ENCODE measurements at regions not wholly inside any gene's neighbourhood (a gene's known extent, or its start where the extent isn't known, plus 50 kb on each side); places are given as distances from the start of the nearest gene placed in this dataset.

DNA sequence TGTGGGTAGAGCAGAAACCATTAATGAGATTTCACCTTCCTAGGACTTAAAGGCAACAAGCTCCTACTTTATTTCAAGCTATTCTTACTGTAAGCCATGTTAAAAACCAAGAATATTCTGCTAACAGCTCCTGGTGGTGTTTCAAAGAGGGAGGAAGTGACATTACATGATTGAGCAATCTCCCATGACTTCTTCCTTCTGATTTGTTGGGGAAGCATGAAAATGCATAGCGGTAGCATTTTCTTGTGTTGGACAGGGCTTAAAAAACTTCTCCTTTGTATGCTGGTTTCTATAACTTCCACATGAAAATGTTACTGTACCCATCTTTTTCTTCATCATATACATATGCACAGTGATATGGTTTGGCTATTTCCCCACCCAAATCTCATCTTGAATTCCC lies 297.0 kb upstream of the SNX7 start:
- no peaks in the 10 kb centered on the region for H3K4me1 Mint-ChIP-seq
- H3K27ac Mint-ChIP-seq, result no peak overlapping the region
- no peaks in the 10 kb centered on the region for H3K27me3 Mint-ChIP-seq
- H3K36me3 Mint-ChIP-seq, result no peaks in the 10 kb centered on the region
- H3K9me3 Mint-ChIP-seq, result peaks cover 2 to 13% (median 5%) of the 10 kb centered on the region in 3 donors
- H3K4me3 Mint-ChIP-seq, result no peak overlapping the region

DNA sequence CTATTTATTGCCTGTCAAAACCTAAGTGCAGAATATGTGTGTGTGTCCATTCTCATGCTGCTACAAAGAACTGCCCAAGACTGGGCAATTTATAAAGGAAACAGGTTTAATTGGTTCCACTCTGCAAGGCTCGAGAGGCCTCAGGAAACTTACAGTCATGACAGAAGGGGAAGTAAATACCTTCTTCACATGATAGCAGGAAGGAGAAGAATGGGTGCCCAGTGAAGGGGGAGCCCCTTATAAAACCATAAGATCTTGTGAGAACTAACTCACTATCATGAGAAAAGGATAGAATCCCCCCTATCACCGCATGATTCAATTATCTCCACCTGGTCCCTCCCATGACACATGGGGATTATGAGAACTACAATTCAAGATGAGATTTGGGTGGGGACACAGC lies 300.7 kb upstream of the SNX7 start:
- Mint-ChIP-seq H3K36me3 (no peaks in the 10 kb centered on the region), H3K27me3 (no peaks in the 10 kb centered on the region), H3K4me3 (no peak overlapping the region), H3K9me3 (peaks cover 2 to 11% (median 3%) of the 10 kb centered on the region in 3 donors), H3K4me1 (no peaks in the 10 kb centered on the region), H3K27ac (no peak overlapping the region)

DNA sequence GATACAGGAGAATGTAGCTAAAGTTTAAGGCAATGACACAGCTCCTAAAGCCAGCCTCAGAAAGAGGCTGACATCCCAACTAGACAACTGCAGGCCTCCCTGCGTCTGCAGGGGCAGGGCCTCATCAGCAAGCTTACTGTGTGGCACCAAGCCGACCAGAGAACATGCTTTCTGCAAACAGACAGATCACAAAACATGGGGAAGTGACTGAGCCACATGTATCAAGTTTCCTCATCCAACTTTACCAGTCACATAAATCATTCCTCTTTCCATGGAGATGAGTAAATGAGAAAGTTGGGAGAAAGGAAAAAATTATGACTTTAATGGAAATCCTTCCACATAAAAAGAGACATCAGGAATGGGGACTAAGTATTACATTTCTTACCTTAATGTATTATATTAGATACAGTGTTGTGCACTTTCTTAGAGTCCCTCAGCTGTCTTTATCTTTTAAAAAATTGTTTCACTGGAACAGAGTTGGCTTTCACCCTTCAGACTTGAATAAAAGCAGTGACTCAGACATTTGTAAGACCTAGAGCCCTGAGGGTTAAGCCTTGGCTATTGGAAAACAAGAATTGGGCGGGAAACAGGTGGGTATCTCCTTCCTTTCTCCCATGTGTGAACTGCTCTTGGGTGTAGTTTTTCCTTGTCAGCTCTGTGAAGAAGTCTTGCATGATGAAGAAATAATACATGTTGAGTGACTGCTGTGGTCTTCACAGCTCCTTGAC lies 305.7 kb upstream of the SNX7 start:
- H3K36me3 Mint-ChIP-seq, result no peaks in the 10 kb centered on the region
- no peaks in the 10 kb centered on the region for H3K4me1 Mint-ChIP-seq
- H3K27ac Mint-ChIP-seq, result no peak overlapping the region
- H3K9me3 Mint-ChIP-seq, result peaks cover 0 to 4% (median 0%) of the 10 kb centered on the region in 3 donors
- no peaks in the 10 kb centered on the region for H3K27me3 Mint-ChIP-seq
- peak overlapping the region in 1 of 4 donors; percentile 19 for H3K4me3 Mint-ChIP-seq

DNA sequence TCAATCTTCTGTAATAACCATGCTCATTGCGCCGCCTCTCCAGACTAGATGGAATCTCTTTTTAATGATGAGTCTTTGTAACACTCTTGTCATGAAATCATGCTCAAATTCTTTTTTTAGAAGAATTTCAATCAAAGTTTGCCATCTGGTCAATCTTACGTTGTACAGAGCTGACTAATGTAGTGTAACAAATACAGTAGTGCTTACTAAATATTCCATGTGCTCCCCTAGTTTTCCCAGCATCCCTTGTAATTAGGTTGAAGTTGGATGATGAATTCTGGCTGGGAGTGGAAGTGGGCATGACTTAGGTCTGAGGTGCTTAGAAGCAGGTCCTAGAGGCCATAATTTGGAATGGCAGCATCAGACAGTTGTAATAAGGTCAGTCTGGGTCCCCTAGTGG lies 309.1 kb upstream of the SNX7 start:
- H3K36me3 Mint-ChIP-seq, result no peaks in the 10 kb centered on the region
- peaks cover 0 to 3% (median 1%) of the 10 kb centered on the region in 3 donors for H3K9me3 Mint-ChIP-seq
- no peaks in the 10 kb centered on the region for H3K4me1 Mint-ChIP-seq
- no peak overlapping the region for H3K27ac Mint-ChIP-seq
- no peaks in the 10 kb centered on the region for H3K27me3 Mint-ChIP-seq
- no peak overlapping the region for H3K4me3 Mint-ChIP-seq

DNA sequence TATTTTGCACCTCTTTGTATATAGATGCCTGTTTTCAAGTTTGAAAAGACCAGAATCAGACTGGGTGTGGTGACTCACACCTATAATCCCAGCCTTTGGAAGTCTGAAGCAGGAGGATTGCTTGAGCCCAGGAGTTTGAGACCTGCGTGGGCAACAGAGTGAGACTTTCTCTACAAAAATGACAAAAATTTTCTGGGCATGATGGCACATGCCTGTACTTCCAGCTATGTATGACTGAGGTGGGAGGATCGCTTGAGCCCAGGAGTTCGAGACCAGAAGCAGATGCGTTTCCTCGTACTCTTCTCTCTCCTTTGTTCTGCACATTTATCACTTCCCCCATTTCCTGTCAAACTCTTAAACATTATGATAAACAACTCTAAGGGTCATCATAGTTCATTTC lies 310.0 kb upstream of the SNX7 start:
- H3K36me3 Mint-ChIP-seq, result no peaks in the 10 kb centered on the region
- peaks cover 0 to 3% (median 1%) of the 10 kb centered on the region in 3 donors for H3K9me3 Mint-ChIP-seq
- no peaks in the 10 kb centered on the region for H3K4me1 Mint-ChIP-seq
- no peak overlapping the region for H3K27ac Mint-ChIP-seq
- H3K4me3 Mint-ChIP-seq, result no peak overlapping the region
- H3K27me3 Mint-ChIP-seq, result no peaks in the 10 kb centered on the region

DNA sequence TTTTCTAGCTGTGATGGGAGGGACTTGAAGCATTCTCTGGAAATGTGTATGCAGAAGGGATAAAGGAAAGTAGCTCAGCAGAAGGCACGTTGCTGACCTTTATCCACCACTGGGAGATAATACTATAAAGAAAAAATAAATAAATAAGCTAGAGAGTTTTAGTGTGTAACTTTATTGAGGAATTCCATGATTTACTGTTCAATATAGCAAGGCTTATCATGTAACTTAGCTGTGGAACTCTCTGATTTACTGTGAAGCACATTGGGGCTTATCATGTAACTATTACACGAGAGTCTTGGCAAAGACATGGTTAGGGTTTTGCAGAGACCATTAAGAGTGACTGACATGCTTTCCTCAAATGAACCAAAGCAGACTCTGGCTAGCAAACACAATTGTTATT lies 316.1 kb upstream of the SNX7 start:
- no peaks in the 10 kb centered on the region for H3K36me3 Mint-ChIP-seq
- H3K9me3 Mint-ChIP-seq, result peaks cover 0 to 7% (median 4%) of the 10 kb centered on the region in 3 donors
- H3K27ac Mint-ChIP-seq, result no peak overlapping the region
- no peaks in the 10 kb centered on the region for H3K4me1 Mint-ChIP-seq
- H3K27me3 Mint-ChIP-seq, result no peaks in the 10 kb centered on the region
- H3K4me3 Mint-ChIP-seq, result no peak overlapping the region

DNA sequence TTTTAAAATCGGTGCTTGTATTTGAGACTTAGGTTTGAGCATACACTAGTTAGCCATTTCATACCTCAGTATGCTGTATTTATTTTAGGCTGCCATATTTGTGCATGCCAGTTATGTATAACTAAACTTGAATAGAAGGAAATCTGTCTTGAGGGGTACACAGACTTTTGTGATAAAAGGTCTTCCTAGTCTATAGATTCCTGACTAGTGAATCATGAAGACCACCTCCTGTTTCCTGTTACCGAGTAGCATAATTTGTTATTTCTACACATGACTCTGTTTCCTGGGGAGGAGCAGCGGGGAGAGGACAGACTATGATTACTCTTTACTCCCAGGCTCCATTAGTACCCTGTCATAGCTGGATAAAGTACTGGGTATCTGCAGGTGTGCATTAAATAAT lies 316.8 kb upstream of the SNX7 start:
- H3K27ac Mint-ChIP-seq, result no peak overlapping the region
- no peaks in the 10 kb centered on the region for H3K4me1 Mint-ChIP-seq
- no peaks in the 10 kb centered on the region for H3K27me3 Mint-ChIP-seq
- H3K9me3 Mint-ChIP-seq, result peaks cover 0 to 7% (median 4%) of the 10 kb centered on the region in 3 donors
- no peak overlapping the region for H3K4me3 Mint-ChIP-seq
- no peaks in the 10 kb centered on the region for H3K36me3 Mint-ChIP-seq

DNA sequence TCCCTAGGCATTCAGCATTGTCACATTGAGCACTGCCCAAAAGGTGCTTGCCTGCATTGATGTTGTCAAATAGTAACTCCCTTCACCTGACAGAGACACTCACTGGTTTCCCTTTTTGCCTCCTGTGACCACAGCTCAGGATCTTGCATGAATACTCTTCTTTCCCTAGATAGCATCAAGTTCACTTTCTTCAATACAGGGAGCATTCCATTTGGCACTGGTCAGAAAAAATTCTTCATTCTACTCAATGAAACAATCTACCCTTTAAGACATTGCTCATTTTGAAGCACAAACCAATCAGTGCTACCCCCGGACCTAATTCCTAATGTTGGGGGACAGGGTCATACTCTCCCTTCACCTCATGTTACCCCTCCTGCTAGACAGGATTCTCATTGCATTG lies 319.0 kb upstream of the SNX7 start:
- Mint-ChIP-seq H3K36me3 (no peaks in the 10 kb centered on the region), H3K9me3 (peaks cover 0 to 3% (median 2%) of the 10 kb centered on the region in 3 donors), H3K27ac (no peak overlapping the region), H3K27me3 (no peaks in the 10 kb centered on the region), H3K4me1 (no peaks in the 10 kb centered on the region), H3K4me3 (no peak overlapping the region)

DNA sequence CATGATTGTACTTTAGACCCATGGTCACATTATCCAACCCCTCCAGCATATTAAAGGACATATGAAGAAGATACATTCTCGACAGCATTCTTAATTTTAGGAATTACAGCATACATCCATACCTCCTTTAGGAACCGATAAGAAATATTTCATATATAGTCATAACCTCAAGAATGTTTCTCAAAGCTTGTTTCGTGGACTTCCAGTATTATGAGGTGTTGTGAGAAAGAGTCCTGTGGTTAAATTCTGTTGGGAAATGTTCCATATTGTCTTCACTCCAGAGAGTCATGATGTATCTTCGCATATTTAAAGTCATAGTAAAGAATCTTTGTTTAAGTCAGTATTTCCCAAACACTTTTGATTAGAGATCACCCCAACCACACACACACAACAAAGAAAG lies 321.0 kb upstream of the SNX7 start:
- no peak overlapping the region for H3K4me3 Mint-ChIP-seq
- H3K4me1 Mint-ChIP-seq, result no peaks in the 10 kb centered on the region
- peaks cover 0 to 7% (median 2%) of the 10 kb centered on the region in 3 donors for H3K9me3 Mint-ChIP-seq
- no peaks in the 10 kb centered on the region for H3K27me3 Mint-ChIP-seq
- H3K27ac Mint-ChIP-seq, result no peak overlapping the region
- H3K36me3 Mint-ChIP-seq, result no peaks in the 10 kb centered on the region

DNA sequence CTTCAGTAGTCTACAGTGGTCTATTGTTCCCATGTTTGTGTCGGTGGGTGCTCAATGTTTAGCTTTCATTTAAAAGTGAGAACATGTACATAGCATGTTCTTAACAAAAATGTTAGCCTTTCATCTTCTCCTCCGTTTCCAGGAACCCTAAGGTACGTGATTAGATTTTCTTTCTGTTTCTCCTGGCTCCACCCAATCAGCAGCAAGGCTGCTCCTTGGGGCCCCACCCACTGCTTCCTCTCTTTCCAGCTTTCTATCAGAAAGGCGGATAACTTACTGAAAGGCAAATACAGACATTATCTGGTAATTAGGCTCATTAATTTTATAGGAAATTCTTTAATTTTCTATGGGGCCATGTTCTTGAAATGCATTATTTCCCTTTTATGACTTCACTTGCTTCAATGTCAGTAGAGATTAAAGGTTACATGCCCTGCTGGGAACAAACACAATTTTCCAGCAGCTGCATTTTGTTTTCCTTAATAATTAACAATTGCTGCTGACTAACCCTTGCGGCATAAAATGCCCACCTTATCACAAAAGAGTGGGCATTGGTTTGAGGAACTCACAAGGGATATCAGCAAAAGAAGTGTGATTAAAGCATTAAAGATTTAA lies 324.9 kb upstream of the SNX7 start:
- Mint-ChIP-seq H3K9me3 (peaks cover 0 to 7% (median 0%) of the 10 kb centered on the region in 3 donors), H3K4me3 (no peak overlapping the region), H3K4me1 (no peaks in the 10 kb centered on the region), H3K27me3 (no peaks in the 10 kb centered on the region), H3K27ac (no peak overlapping the region), H3K36me3 (no peaks in the 10 kb centered on the region)

DNA sequence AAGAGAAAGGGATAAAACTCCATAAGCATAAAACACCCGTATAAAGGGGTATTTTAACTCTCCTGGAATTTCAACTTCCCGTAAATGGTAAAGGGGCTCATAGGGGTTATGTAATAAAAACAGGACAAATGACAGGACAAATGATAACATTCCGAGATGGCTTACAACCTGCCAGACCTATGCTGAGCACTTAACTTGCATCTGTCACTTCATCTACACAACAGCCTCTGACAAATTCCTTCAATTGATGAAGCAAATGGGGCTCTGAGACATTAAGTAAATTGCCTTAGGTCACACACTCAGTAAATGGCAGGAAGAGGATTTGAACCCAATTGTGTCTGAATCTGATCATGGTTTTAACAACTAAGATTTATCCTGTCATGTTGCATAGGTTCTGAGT lies 327.6 kb upstream of the SNX7 start:
- peaks cover 0 to 3% (median 0%) of the 10 kb centered on the region in 3 donors for H3K9me3 Mint-ChIP-seq
- H3K4me3 Mint-ChIP-seq, result no peak overlapping the region
- H3K27me3 Mint-ChIP-seq, result no peaks in the 10 kb centered on the region
- no peak overlapping the region for H3K27ac Mint-ChIP-seq
- no peaks in the 10 kb centered on the region for H3K4me1 Mint-ChIP-seq
- H3K36me3 Mint-ChIP-seq, result no peaks in the 10 kb centered on the region

DNA sequence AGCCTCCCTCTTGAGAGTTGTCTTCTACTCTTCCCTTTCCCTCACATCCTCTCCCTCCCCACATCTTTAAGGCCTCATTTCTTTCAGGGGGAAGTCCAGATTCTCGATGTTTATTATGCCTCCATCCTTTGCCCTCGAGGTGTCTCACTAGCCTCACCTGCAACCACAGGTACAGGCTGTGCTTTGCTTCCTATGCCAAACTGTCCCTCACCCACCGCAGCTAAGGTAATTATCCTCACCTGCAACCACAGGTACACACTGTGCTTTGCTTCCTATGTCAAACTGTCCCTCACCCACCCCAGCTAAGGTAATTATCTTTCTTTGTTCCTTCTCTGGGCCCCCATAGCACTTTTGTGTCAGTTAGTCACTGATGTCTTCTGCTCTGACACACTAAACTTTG lies 328.1 kb upstream of the SNX7 start:
- Mint-ChIP-seq H3K4me3 (no peak overlapping the region), H3K27ac (no peak overlapping the region), H3K9me3 (peaks cover 0 to 3% (median 0%) of the 10 kb centered on the region in 3 donors), H3K36me3 (no peaks in the 10 kb centered on the region), H3K4me1 (no peaks in the 10 kb centered on the region), H3K27me3 (no peaks in the 10 kb centered on the region)

DNA sequence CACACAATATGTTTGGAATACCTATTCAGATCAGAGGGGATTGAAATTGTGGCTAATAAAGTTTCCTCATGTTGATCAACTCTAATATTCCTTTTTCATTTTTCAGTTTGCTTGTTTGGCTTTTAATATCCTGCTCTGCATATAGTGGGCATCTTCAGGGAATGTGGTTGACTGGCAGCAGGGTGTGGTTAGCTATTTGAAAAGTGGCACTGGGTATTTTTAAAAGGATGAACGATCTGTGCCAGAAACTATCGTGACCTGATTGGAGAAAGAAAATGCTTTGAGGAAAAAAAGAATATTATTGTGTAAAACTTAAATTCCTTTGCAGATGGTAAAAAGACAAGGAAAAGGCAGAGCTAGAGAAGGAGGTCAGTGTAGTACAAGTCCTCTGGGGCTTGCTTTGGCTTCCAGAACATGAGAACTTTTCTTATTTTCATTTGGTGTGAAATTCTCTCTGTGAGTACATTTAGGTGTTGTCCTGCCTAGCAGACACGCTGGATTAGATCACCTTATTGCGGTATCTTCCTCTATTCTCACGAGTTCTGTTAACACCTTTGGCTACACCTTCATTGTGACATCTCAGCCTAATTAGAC lies 329.7 kb upstream of the SNX7 start:
- Mint-ChIP-seq H3K4me3 (no peak overlapping the region), H3K27me3 (no peaks in the 10 kb centered on the region), H3K4me1 (no peaks in the 10 kb centered on the region), H3K9me3 (peaks cover 0 to 3% (median 0%) of the 10 kb centered on the region in 3 donors), H3K27ac (no peak overlapping the region), H3K36me3 (no peaks in the 10 kb centered on the region)

DNA sequence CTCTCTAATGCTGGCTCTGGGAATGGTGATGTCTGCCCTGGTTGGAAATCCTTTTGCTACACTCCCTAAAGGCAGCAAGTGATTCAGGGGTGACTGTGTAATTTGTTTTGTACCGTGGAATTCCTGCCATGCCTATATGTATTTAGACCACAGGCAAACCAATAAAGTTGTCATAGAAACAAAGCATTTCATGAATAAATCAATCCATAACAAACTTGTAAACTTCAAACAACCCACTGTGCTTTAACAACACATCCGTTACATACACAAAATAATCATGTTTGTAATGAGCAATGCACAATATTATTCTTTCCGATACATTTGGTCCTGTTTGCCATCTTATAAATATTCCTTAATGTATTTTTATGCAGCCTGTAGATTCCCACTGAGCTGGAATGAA lies 330.3 kb upstream of the SNX7 start:
- Mint-ChIP-seq H3K36me3 (no peaks in the 10 kb centered on the region), H3K27ac (no peak overlapping the region), H3K9me3 (no peaks in the 10 kb centered on the region), H3K4me1 (no peaks in the 10 kb centered on the region), H3K27me3 (no peaks in the 10 kb centered on the region), H3K4me3 (no peak overlapping the region)

DNA sequence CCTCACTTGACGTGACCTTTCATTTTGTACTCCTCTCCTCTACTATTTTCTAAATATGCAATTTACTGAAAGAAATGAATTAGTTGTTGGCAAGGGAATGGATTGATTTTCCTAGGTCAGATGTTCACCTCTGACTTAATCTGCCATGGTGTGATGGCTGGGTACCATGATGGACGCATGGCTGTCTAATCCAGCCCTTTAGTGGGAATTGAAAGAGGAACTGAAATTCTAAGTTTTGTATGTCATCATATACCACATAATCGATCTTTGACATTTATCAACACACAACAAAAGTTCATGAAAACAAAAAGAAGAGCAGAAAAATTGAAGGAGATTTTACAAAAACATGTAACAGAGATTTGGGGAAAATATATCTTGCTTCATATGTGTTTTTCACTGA lies 331.3 kb upstream of the SNX7 start:
- no peaks in the 10 kb centered on the region for H3K27me3 Mint-ChIP-seq
- no peaks in the 10 kb centered on the region for H3K36me3 Mint-ChIP-seq
- H3K9me3 Mint-ChIP-seq, result peaks cover 0 to 3% (median 0%) of the 10 kb centered on the region in 3 donors
- no peak overlapping the region for H3K4me3 Mint-ChIP-seq
- no peaks in the 10 kb centered on the region for H3K4me1 Mint-ChIP-seq
- no peak overlapping the region for H3K27ac Mint-ChIP-seq

DNA sequence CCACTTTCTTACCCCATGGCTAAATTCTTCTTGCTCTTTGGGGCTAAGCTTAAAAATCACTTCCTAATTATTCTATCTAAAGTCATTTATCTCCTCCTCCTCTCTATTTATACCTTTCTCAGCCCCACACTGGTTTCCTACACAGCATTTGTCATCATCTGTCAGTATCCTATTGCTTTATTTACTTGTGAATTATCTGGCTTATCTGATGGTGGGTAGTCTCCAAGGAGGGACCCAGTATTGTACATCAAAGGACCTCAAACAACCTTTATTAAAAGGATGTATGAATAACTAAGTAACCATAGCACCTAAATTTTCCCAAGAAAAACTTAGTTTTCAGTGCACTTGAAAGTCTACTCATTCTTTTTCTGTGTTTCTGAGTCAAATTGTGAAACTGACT lies 332.7 kb upstream of the SNX7 start:
- Mint-ChIP-seq H3K36me3 (no peaks in the 10 kb centered on the region), H3K27ac (no peak overlapping the region), H3K4me1 (no peaks in the 10 kb centered on the region), H3K27me3 (no peaks in the 10 kb centered on the region), H3K4me3 (no peak overlapping the region), H3K9me3 (peaks cover 0 to 3% (median 0%) of the 10 kb centered on the region in 3 donors)

Measured in IgD-negative memory B cell (primary cell).